ENCODE measurements at regions not wholly inside any gene's neighbourhood (a gene's known extent, or its start where the extent isn't known, plus 50 kb on each side); places are given as distances from the start of the nearest gene placed in this dataset.

GRCh38 chr14:87691042-87691881 lies 301.7 kb downstream of the GALC start:
- H3K36me3 ChIP-seq, result no peaks in the 10 kb centered on the region
- no peak overlapping the region for H3K4me3 ChIP-seq
- H3K4me2 ChIP-seq, result no peak overlapping the region
- no peaks in the 10 kb centered on the region for H3K9me3 ChIP-seq
- H4K20me1 ChIP-seq, result no peaks in the 10 kb centered on the region
- TF ChIP-seq Cebpa-rat (IDR thresholded peaks at IDR 0.05), result no peak
- H3K9ac ChIP-seq, result no peak overlapping the region
- no peak overlapping the region for H3K27ac ChIP-seq
- no peaks in the 10 kb centered on the region for H3K27me3 ChIP-seq
- no peaks in the 10 kb centered on the region for H3K4me1 ChIP-seq

- Histone ChIP-seq H3K9ac (no peak overlapping the region), H3K36me3 (no peaks in the 10 kb centered on the region)
- TF ChIP-seq Cebpa-rat (IDR thresholded peaks at IDR 0.05), result no peak
These were observed 302.8 kb downstream of the GALC start for GRCh38 chr14:87690076-87690613.

GRCh38 chr14:87688524-87688923 lies 304.5 kb downstream of the GALC start:
- Histone ChIP-seq H3K9me3 (no peaks in the 10 kb centered on the region), H4K20me1 (no peaks in the 10 kb centered on the region), H3K4me2 (no peak overlapping the region), H3K27me3 (no peaks in the 10 kb centered on the region), H3K4me3 (no peak overlapping the region), H3K36me3 (no peaks in the 10 kb centered on the region), H3K27ac (no peak overlapping the region), H3K4me1 (no peaks in the 10 kb centered on the region), H3K9ac (no peak overlapping the region)
- no peak for TF ChIP-seq Cebpa-rat (IDR thresholded peaks at IDR 0.05)

More at GRCh38 chr14:87690076-87690613, 302.8 kb downstream of the GALC start:
- Histone ChIP-seq H3K27me3 (no peaks in the 10 kb centered on the region), H3K27ac (no peak overlapping the region), H3K9me3 (no peaks in the 10 kb centered on the region), H3K4me1 (no peaks in the 10 kb centered on the region), H3K4me2 (no peak overlapping the region), H4K20me1 (no peaks in the 10 kb centered on the region), H3K4me3 (no peak overlapping the region)

- no peak for TF ChIP-seq Cebpa-rat (IDR thresholded peaks at IDR 0.05)
These were observed 305.6 kb downstream of the GALC start for GRCh38 chr14:87687420-87687819.

GRCh38 chr14:87686746-87687145 lies 306.2 kb downstream of the GALC start:
- H3K9ac ChIP-seq, result no peak overlapping the region
- no peak overlapping the region for H3K4me2 ChIP-seq
- no peaks in the 10 kb centered on the region for H3K9me3 ChIP-seq
- no peaks in the 10 kb centered on the region for H4K20me1 ChIP-seq
- H3K4me3 ChIP-seq, result no peak overlapping the region
- no peaks in the 10 kb centered on the region for H3K27me3 ChIP-seq
- TF ChIP-seq Cebpa-rat (IDR thresholded peaks at IDR 0.05), result no peak
- H3K4me1 ChIP-seq, result no peaks in the 10 kb centered on the region
- H3K27ac ChIP-seq, result no peak overlapping the region
- no peaks in the 10 kb centered on the region for H3K36me3 ChIP-seq

More at GRCh38 chr14:87687420-87687819, 305.6 kb downstream of the GALC start:
- no peak overlapping the region for H3K4me2 ChIP-seq
- H3K9me3 ChIP-seq, result no peaks in the 10 kb centered on the region
- H3K27ac ChIP-seq, result no peak overlapping the region
- no peak overlapping the region for H3K4me3 ChIP-seq
- no peaks in the 10 kb centered on the region for H3K4me1 ChIP-seq
- no peaks in the 10 kb centered on the region for H4K20me1 ChIP-seq
- no peaks in the 10 kb centered on the region for H3K36me3 ChIP-seq
- no peaks in the 10 kb centered on the region for H3K27me3 ChIP-seq
- H3K9ac ChIP-seq, result no peak overlapping the region

- Histone ChIP-seq H3K4me3 (no peak overlapping the region), H3K27ac (no peak overlapping the region), H3K27me3 (no peaks in the 10 kb centered on the region), H3K9ac (no peak overlapping the region), H3K4me1 (no peaks in the 10 kb centered on the region), H3K36me3 (no peaks in the 10 kb centered on the region), H3K9me3 (no peaks in the 10 kb centered on the region), H4K20me1 (no peaks in the 10 kb centered on the region), H3K4me2 (no peak overlapping the region)
- TF ChIP-seq Cebpa-rat (IDR thresholded peaks at IDR 0.05), result no peak
These were observed 313.1 kb downstream of the GALC start for GRCh38 chr14:87679866-87680265.

- Histone ChIP-seq H3K27me3 (no peaks in the 10 kb centered on the region), H3K9ac (no peak overlapping the region), H3K9me3 (no peaks in the 10 kb centered on the region), H4K20me1 (no peaks in the 10 kb centered on the region), H3K27ac (no peak overlapping the region), H3K4me3 (no peak overlapping the region), H3K4me1 (no peaks in the 10 kb centered on the region), H3K36me3 (no peaks in the 10 kb centered on the region), H3K4me2 (no peak overlapping the region)
- TF ChIP-seq Cebpa-rat (IDR thresholded peaks at IDR 0.05), result no peak
These were observed 314.4 kb downstream of the GALC start for GRCh38 chr14:87678624-87679023.

GRCh38 chr14:87676814-87677437 lies 316.1 kb downstream of the GALC start:
- Histone ChIP-seq H3K27ac (no peak overlapping the region), H3K4me3 (no peak overlapping the region), H4K20me1 (no peaks in the 10 kb centered on the region), H3K9ac (no peak overlapping the region), H3K36me3 (no peaks in the 10 kb centered on the region), H3K4me2 (no peak overlapping the region), H3K4me1 (no peaks in the 10 kb centered on the region), H3K27me3 (no peaks in the 10 kb centered on the region), H3K9me3 (no peaks in the 10 kb centered on the region)
- no peak for TF ChIP-seq Cebpa-rat (IDR thresholded peaks at IDR 0.05)

- Histone ChIP-seq H4K20me1 (no peaks in the 10 kb centered on the region), H3K27ac (no peak overlapping the region), H3K4me3 (no peak overlapping the region), H3K4me1 (no peaks in the 10 kb centered on the region), H3K9me3 (no peaks in the 10 kb centered on the region), H3K4me2 (no peak overlapping the region), H3K9ac (no peak overlapping the region), H3K27me3 (no peaks in the 10 kb centered on the region), H3K36me3 (no peaks in the 10 kb centered on the region)
- no peak for TF ChIP-seq Cebpa-rat (IDR thresholded peaks at IDR 0.05)
These were observed 325.3 kb downstream of the GALC start for GRCh38 chr14:87667659-87668058.

GRCh38 chr14:87656315-87656714 lies 336.7 kb downstream of the GALC start:
- H3K36me3 ChIP-seq, result no peaks in the 10 kb centered on the region
- no peak overlapping the region for H3K9ac ChIP-seq
- H3K27me3 ChIP-seq, result no peaks in the 10 kb centered on the region
- no peaks in the 10 kb centered on the region for H4K20me1 ChIP-seq
- no peak for TF ChIP-seq Cebpa-rat (IDR thresholded peaks at IDR 0.05)
- H3K4me2 ChIP-seq, result no peak overlapping the region
- no peak overlapping the region for H3K27ac ChIP-seq
- H3K4me1 ChIP-seq, result no peaks in the 10 kb centered on the region
- H3K4me3 ChIP-seq, result no peak overlapping the region
- H3K9me3 ChIP-seq, result 0 out of 2 replicates have a peak, but pooled peaks cover under 1% of the 10 kb centered on the region

Data from BLaER1 (cell line).